ENCODE measurements at regions not wholly inside any gene's neighbourhood (a gene's known extent, or its start where the extent isn't known, plus 50 kb on each side); places are given as distances from the start of the nearest gene placed in this dataset.

DNA sequence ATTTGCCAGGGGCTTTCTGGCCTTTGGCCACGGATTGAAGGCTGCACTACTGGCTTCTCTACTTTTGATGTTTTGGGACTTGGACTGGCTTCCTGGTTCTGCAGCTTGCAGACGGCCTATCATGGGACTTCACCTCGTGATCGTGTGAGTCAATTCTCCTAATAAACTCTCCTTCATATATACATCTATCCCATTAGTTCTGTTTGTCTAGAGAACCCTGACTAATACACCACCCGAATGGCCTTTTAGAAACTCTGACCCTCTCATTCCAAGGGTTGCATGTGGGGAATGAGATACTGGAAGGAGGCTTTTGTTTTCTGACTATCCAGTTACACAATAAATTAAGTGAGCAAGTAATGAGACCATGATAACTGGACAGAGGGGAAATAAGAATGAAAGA, 430.7 kb downstream of the CDH2 start:
- no peak overlapping the region for H3K4me3 Mint-ChIP-seq
- H2BK15ac ChIP-seq (ENCODE audit: low read depth, low read length): no peak overlapping the region

More for the DNA sequence above, 430.7 kb downstream of the CDH2 start:
- Histone ChIP-seq H2AFZ (ENCODE audit: low read length) (no peak overlapping the region), H4K91ac (ENCODE audit: insufficient read length, low read depth, low read length) (no peak overlapping the region), H2BK20ac (ENCODE audit: low read depth, low read length, poor library complexity, severe bottlenecking) (no peak overlapping the region), H3K4me1 (ENCODE audit: insufficient read depth, low read length) (no peaks in the 10 kb centered on the region; the same call in 1 of the 2 replicates), H3K14ac (ENCODE audit: insufficient read depth, low read length) (no peak overlapping the region), H3K9me3 (ENCODE audit: control insufficient read depth, low read depth, low read length) (no peaks in the 10 kb centered on the region), H4K20me1 (ENCODE audit: control insufficient read depth, insufficient read depth, insufficient read length) (no peaks in the 10 kb centered on the region), H3K23ac (ENCODE audit: insufficient read length, low read depth, low read length) (no peak overlapping the region), H2BK5ac (ENCODE audit: insufficient read length, low read length) (no peak overlapping the region), H3K27ac (ENCODE audit: insufficient read length, low read depth, low read length) (no peak overlapping the region), H3K27me3 (ENCODE audit: insufficient read depth, low read length) (no peaks in the 10 kb centered on the region), H3K79me2 (ENCODE audit: insufficient read depth, low read length) (no peaks in the 10 kb centered on the region), H2BK120ac (ENCODE audit: low read depth, low read length, poor library complexity, severe bottlenecking) (no peak overlapping the region), H3K18ac (ENCODE audit: insufficient read length, low read depth, low read length) (no peak overlapping the region), H2AK5ac (ENCODE audit: insufficient read length, low read length) (no peak overlapping the region), H3K56ac (ENCODE audit: insufficient read length, low read depth, low read length) (no peak overlapping the region), H3T11ph (ENCODE audit: low read length) (no peak overlapping the region), H4K8ac (replicated peaks; ENCODE audit: insufficient read length, low read depth, low read length) (no peak overlapping the region), H2BK12ac (ENCODE audit: insufficient read length, low read depth, low read length) (no peak overlapping the region), H3K4me2 (ENCODE audit: insufficient read depth, insufficient read length, low read length) (no peak overlapping the region), H3K9ac (ENCODE audit: extremely low read depth, insufficient read length, low read length) (no peak overlapping the region), H3K23me2 (ENCODE audit: insufficient read length, low read depth, low read length, poor library complexity, severe bottlenecking) (no peaks in the 10 kb centered on the region), H3K4ac (ENCODE audit: low read depth, low read length) (no peak overlapping the region), H3K79me1 (ENCODE audit: insufficient read depth, low read depth, low read length, poor library complexity, severe bottlenecking) (no peaks in the 10 kb centered on the region), H4K5ac (ENCODE audit: insufficient read length, low read depth, low read length) (no peak overlapping the region)
- WGBS (ENCODE audit: extremely low coverage, insufficient read length, low lambda C conversion rate): no CpG with 5 or more reads among the region's 5 CpGs
- H3K4me1 Mint-ChIP-seq: peaks cover 18 to 28% of the 10 kb centered on the region in 2 experiments
- no peak for DNase-seq
- TF ChIP-seq, protein P1, sequence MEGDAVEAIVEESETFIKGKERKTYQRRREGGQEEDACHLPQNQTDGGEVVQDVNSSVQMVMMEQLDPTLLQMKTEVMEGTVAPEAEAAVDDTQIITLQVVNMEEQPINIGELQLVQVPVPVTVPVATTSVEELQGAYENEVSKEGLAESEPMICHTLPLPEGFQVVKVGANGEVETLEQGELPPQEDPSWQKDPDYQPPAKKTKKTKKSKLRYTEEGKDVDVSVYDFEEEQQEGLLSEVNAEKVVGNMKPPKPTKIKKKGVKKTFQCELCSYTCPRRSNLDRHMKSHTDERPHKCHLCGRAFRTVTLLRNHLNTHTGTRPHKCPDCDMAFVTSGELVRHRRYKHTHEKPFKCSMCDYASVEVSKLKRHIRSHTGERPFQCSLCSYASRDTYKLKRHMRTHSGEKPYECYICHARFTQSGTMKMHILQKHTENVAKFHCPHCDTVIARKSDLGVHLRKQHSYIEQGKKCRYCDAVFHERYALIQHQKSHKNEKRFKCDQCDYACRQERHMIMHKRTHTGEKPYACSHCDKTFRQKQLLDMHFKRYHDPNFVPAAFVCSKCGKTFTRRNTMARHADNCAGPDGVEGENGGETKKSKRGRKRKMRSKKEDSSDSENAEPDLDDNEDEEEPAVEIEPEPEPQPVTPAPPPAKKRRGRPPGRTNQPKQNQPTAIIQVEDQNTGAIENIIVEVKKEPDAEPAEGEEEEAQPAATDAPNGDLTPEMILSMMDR (conservative IDR thresholded peaks at IDR 0.05): no peak
- H3K27ac Mint-ChIP-seq: no peak overlapping the region
- no peaks in the 10 kb centered on the region for H3K27me3 Mint-ChIP-seq (ENCODE audit: low read depth)
- peaks cover 8 to 26% (median 14%) of the 10 kb centered on the region in 3 experiments; a peak in 6 of 7 replicates for H3K36me3 Mint-ChIP-seq (ENCODE audit: insufficient read depth in 1 of 3, low read depth in 3 of 3)
- H3K9me3 Mint-ChIP-seq: peaks cover 6 to 10% of the 10 kb centered on the region in 2 experiments; a peak in 4 of 5 replicates
